ENCODE measurements at regions not wholly inside any gene's neighbourhood (a gene's known extent, or its start where the extent isn't known, plus 50 kb on each side); places are given as distances from the start of the nearest gene placed in this dataset.

DNA sequence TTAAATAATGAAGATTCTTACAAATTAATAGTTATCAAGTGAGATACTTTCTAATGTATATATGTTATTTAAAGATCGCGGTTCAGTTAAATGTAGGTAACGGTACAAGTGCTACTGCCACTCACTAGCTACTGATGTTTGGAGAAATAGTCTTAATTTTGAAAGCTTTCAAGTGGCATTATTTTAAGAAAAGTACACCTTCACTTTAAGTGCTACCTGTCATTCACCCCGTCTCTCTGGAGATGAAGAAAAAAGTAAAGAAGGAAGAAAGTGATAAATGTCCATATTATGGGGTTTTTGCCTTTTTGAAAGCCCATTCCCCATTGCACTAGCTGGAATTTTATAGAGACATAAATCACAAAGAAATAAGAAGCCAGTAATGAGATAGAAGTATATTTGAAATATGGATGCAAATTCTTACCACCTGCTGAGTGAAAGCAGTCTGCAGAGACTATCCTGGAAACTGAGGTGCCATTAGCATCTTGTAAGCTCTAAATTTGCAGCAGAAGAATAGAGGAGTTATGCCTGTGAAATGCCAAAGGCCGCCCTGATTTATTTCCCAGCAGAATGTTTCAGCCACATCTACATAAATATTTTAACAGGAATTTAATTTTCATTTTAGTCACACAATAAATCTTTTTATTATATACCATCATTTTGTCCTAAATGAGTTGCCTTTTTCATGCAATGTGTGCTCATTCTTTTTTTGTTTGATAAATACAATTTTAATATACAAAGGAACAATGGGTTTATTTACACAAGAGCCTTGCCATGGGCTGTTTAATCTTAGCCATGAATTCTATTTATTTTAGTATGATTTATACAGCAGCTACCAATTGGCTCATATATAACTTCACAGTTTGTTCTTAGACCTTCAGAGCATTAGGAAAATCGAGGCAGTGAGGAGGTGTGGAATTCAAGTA is 489.9 kb upstream of the RAG2 start (continued):
- TF ChIP-seq, protein P1, sequence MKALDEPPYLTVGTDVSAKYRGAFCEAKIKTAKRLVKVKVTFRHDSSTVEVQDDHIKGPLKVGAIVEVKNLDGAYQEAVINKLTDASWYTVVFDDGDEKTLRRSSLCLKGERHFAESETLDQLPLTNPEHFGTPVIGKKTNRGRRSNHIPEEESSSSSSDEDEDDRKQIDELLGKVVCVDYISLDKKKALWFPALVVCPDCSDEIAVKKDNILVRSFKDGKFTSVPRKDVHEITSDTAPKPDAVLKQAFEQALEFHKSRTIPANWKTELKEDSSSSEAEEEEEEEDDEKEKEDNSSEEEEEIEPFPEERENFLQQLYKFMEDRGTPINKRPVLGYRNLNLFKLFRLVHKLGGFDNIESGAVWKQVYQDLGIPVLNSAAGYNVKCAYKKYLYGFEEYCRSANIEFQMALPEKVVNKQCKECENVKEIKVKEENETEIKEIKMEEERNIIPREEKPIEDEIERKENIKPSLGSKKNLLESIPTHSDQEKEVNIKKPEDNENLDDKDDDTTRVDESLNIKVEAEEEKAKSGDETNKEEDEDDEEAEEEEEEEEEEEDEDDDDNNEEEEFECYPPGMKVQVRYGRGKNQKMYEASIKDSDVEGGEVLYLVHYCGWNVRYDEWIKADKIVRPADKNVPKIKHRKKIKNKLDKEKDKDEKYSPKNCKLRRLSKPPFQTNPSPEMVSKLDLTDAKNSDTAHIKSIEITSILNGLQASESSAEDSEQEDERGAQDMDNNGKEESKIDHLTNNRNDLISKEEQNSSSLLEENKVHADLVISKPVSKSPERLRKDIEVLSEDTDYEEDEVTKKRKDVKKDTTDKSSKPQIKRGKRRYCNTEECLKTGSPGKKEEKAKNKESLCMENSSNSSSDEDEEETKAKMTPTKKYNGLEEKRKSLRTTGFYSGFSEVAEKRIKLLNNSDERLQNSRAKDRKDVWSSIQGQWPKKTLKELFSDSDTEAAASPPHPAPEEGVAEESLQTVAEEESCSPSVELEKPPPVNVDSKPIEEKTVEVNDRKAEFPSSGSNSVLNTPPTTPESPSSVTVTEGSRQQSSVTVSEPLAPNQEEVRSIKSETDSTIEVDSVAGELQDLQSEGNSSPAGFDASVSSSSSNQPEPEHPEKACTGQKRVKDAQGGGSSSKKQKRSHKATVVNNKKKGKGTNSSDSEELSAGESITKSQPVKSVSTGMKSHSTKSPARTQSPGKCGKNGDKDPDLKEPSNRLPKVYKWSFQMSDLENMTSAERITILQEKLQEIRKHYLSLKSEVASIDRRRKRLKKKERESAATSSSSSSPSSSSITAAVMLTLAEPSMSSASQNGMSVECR (CRISPR knock-in tag; IDR thresholded peaks at IDR 0.05; ENCODE audit: borderline replicate concordance) = no peak
- TF ChIP-seq NFATC4 (CRISPR knock-in tag; IDR thresholded peaks at IDR 0.05) = no peak

DNA sequence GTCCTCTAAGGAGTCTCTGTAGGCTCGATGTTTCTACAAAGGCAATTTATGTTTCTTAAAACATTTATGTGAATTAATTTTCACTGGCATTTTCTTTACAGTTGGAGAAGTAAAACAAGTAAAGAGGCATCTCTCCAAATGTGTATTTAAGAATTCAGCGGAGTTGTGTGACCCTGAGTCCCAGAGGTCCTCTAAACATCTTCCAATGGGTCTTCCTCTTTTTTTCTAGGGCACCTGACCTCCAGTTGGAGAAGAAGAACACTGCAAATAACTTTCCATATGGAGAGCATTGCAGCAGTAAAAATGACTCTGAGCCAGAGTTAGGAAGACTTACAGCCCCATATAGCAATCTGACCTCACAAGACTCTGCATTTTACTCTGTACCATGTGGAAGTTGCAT is 480.5 kb upstream of the RAG2 start:
- no peaks in the 10 kb centered on the region for H3K4me1 Mint-ChIP-seq
- DNase-seq (ENCODE audit: low spot score) = no peak
- CTCF ChIA-PET = no interaction called here
- POLR2A ChIA-PET = no interaction called here
- H3K9me3 Mint-ChIP-seq = peaks cover 71% of the 10 kb centered on the region
- H3K27me3 Mint-ChIP-seq (ENCODE audit: low read depth) = peaks cover 4% of the 10 kb centered on the region; the same call in 1 of the 2 replicates
- no peak for ATAC-seq
- no peak overlapping the region for H3K4me3 Mint-ChIP-seq
- TF ChIP-seq, protein P2, sequence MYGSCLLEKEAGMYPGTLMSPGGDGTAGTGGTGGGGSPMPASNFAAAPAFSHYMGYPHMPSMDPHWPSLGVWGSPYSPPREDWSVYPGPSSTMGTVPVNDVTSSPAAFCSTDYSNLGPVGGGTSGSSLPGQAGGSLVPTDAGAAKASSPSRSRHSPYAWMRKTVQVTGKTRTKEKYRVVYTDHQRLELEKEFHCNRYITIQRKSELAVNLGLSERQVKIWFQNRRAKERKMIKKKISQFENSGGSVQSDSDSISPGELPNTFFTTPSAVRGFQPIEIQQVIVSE (CRISPR knock-in tag; IDR thresholded peaks at IDR 0.05; ENCODE audit: borderline replicate concordance) = no peak
- TF ChIP-seq CREB1 (CRISPR knock-in tag; IDR thresholded peaks at IDR 0.05) (no peak), JUN (CRISPR knock-in tag; IDR thresholded peaks at IDR 0.05) (no peak), FOXP1 (CRISPR knock-in tag; IDR thresholded peaks at IDR 0.05; ENCODE audit: borderline replicate concordance) (no peak), NR2C2 (CRISPR knock-in tag; IDR thresholded peaks at IDR 0.05) (no peak)
- TF ChIP-seq, protein P3, sequence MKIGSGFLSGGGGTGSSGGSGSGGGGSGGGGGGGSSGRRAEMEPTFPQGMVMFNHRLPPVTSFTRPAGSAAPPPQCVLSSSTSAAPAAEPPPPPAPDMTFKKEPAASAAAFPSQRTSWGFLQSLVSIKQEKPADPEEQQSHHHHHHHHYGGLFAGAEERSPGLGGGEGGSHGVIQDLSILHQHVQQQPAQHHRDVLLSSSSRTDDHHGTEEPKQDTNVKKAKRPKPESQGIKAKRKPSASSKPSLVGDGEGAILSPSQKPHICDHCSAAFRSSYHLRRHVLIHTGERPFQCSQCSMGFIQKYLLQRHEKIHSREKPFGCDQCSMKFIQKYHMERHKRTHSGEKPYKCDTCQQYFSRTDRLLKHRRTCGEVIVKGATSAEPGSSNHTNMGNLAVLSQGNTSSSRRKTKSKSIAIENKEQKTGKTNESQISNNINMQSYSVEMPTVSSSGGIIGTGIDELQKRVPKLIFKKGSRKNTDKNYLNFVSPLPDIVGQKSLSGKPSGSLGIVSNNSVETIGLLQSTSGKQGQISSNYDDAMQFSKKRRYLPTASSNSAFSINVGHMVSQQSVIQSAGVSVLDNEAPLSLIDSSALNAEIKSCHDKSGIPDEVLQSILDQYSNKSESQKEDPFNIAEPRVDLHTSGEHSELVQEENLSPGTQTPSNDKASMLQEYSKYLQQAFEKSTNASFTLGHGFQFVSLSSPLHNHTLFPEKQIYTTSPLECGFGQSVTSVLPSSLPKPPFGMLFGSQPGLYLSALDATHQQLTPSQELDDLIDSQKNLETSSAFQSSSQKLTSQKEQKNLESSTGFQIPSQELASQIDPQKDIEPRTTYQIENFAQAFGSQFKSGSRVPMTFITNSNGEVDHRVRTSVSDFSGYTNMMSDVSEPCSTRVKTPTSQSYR (CRISPR knock-in tag; IDR thresholded peaks at IDR 0.05) = no peak
- peaks cover 53% of the 10 kb centered on the region for H3K36me3 Mint-ChIP-seq
- no peak overlapping the region for H3K27ac Mint-ChIP-seq

DNA sequence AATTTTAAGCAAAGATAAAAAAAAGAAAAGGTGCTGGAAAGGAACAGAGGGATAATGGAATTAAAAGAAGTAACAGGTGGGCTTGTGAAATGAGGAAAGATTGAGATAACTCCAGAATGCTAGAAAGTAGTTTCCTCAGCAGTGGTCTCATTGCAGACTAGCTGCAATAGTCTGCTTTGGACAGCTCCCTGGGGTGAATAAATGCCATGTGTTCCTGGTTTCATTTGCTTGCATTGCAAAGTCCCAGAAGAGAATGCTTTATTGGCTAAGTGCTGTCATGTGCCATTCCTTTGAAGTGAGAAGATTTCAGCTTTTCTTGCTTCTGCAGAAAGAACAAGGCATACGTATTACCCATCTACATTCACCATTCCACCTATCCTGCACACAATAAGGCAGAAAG is 478.8 kb upstream of the RAG2 start:
- peaks cover 62% of the 10 kb centered on the region for H3K9me3 Mint-ChIP-seq
- no peak for ATAC-seq
- POLR2A ChIA-PET = no interaction called here
- TF ChIP-seq JAZF1 (CRISPR knock-in tag; IDR thresholded peaks at IDR 0.05) (no peak), GTF2I (CRISPR knock-in tag; conservative IDR thresholded peaks at IDR 0.05) (no peak), PRRX2 (CRISPR knock-in tag; IDR thresholded peaks at IDR 0.05) (no peak), ETV6 (CRISPR knock-in tag; IDR thresholded peaks at IDR 0.05) (no peak), EMX1 (CRISPR knock-in tag; IDR thresholded peaks at IDR 0.05) (no peak), RELA (CRISPR knock-in tag; IDR thresholded peaks at IDR 0.05; ENCODE audit: borderline replicate concordance) (no peak), ZNF423 (CRISPR knock-in tag; IDR thresholded peaks at IDR 0.05) (no peak), FOXJ3 (CRISPR knock-in tag; IDR thresholded peaks at IDR 0.05; ENCODE audit: borderline replicate concordance) (no peak), ZNF138 (CRISPR knock-in tag; conservative IDR thresholded peaks at IDR 0.05) (no peak)
- TF ChIP-seq, protein P1 (CRISPR knock-in tag; IDR thresholded peaks at IDR 0.05; ENCODE audit: borderline replicate concordance) = no peak
- TF ChIP-seq, protein P4, sequence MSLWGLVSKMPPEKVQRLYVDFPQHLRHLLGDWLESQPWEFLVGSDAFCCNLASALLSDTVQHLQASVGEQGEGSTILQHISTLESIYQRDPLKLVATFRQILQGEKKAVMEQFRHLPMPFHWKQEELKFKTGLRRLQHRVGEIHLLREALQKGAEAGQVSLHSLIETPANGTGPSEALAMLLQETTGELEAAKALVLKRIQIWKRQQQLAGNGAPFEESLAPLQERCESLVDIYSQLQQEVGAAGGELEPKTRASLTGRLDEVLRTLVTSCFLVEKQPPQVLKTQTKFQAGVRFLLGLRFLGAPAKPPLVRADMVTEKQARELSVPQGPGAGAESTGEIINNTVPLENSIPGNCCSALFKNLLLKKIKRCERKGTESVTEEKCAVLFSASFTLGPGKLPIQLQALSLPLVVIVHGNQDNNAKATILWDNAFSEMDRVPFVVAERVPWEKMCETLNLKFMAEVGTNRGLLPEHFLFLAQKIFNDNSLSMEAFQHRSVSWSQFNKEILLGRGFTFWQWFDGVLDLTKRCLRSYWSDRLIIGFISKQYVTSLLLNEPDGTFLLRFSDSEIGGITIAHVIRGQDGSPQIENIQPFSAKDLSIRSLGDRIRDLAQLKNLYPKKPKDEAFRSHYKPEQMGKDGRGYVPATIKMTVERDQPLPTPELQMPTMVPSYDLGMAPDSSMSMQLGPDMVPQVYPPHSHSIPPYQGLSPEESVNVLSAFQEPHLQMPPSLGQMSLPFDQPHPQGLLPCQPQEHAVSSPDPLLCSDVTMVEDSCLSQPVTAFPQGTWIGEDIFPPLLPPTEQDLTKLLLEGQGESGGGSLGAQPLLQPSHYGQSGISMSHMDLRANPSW (CRISPR knock-in tag; conservative IDR thresholded peaks at IDR 0.05; ENCODE audit: low read depth) = no peak

More for the DNA sequence above, 478.8 kb upstream of the RAG2 start:
- DNase-seq (ENCODE audit: low spot score) = no peak
- Mint-ChIP-seq H3K4me1 (no peaks in the 10 kb centered on the region), H3K27ac (no peak overlapping the region), H3K36me3 (peaks cover 47% of the 10 kb centered on the region), H3K4me3 (no peak overlapping the region), H3K27me3 (ENCODE audit: low read depth) (peaks cover 2% of the 10 kb centered on the region; the same call in 1 of the 2 replicates)
- CTCF ChIA-PET = no interaction called here

Data from WTC11 (cell line).